ENCODE measurements at regions not wholly inside any gene's neighbourhood (a gene's known extent, or its start where the extent isn't known, plus 50 kb on each side); places are given as distances from the start of the nearest gene placed in this dataset.
A peak's percentile ranks its signal among the peaks of the same experiment; 100 is the strongest.

DNA sequence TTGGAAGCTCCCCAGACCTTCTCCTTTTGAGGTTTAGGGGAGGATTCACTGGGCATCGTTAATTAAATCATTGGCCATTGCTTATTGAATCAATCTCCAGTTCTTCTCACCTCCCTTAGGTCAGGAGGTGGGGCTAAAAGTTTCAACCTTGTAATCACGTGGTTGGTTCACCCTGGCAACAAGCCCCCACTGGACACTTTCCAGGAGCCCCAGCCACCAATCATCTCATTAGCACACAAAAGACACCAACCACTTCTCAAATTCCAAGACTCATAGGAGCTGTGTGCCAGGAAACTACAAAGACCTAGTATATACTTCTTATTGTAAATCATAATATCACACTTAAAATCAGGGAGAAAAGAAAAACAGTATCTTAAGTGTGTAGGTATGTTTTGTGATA is 94.6 kb upstream of the PLEKHA5 start:
- TF ChIP-seq CREB1 (IDR thresholded peaks at IDR 0.05; ENCODE audit: low read depth): no peak
- TF ChIP-seq EGR1 (IDR thresholded peaks at IDR 0.05): no peak
- TF ChIP-seq, protein P1, sequence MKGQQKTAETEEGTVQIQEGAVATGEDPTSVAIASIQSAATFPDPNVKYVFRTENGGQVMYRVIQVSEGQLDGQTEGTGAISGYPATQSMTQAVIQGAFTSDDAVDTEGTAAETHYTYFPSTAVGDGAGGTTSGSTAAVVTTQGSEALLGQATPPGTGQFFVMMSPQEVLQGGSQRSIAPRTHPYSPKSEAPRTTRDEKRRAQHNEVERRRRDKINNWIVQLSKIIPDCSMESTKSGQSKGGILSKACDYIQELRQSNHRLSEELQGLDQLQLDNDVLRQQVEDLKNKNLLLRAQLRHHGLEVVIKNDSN (IDR thresholded peaks at IDR 0.05): peak; percentile 30; the same call in 1 of the 2 replicates

DNA sequence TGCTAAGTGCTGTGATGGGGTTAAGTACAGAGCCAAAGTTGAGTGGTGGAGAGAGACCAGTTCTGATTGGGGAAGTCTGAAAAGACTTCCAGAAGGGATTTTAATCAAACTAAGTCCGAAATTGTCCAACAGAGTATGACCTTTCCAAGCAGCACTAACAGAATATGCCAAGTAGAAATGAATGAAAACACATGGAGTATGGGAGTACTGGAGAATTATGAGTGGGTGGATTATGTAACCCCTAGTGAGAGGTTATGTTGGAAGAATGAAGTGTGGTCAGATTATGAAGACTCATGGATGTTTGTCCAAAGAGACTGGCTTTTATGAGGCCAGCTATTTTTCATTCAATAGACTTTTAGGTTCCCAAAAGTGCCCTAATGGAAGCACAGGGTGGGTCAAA is 94.0 kb upstream of the PLEKHA5 start:
- TF ChIP-seq CREB1 (IDR thresholded peaks at IDR 0.05; ENCODE audit: low read depth) (no peak), ZBTB7A (IDR thresholded peaks at IDR 0.05; ENCODE audit: low read depth) (no peak), CEBPB (IDR thresholded peaks at IDR 0.05) (no peak), NFIC (IDR thresholded peaks at IDR 0.05) (no peak), FOXM1 (IDR thresholded peaks at IDR 0.05; ENCODE audit: borderline replicate concordance, low read depth) (no peak), RAD21 (IDR thresholded peaks at IDR 0.05; ENCODE audit: low read depth) (no peak), EGR1 (IDR thresholded peaks at IDR 0.05) (no peak), TEAD4 (IDR thresholded peaks at IDR 0.05) (no peak), EP300 (IDR thresholded peaks at IDR 0.05; ENCODE audit: borderline replicate concordance) (no peak), TCF12 (IDR thresholded peaks at IDR 0.05; ENCODE audit: low read depth) (no peak)
- TF ChIP-seq, protein P2, sequence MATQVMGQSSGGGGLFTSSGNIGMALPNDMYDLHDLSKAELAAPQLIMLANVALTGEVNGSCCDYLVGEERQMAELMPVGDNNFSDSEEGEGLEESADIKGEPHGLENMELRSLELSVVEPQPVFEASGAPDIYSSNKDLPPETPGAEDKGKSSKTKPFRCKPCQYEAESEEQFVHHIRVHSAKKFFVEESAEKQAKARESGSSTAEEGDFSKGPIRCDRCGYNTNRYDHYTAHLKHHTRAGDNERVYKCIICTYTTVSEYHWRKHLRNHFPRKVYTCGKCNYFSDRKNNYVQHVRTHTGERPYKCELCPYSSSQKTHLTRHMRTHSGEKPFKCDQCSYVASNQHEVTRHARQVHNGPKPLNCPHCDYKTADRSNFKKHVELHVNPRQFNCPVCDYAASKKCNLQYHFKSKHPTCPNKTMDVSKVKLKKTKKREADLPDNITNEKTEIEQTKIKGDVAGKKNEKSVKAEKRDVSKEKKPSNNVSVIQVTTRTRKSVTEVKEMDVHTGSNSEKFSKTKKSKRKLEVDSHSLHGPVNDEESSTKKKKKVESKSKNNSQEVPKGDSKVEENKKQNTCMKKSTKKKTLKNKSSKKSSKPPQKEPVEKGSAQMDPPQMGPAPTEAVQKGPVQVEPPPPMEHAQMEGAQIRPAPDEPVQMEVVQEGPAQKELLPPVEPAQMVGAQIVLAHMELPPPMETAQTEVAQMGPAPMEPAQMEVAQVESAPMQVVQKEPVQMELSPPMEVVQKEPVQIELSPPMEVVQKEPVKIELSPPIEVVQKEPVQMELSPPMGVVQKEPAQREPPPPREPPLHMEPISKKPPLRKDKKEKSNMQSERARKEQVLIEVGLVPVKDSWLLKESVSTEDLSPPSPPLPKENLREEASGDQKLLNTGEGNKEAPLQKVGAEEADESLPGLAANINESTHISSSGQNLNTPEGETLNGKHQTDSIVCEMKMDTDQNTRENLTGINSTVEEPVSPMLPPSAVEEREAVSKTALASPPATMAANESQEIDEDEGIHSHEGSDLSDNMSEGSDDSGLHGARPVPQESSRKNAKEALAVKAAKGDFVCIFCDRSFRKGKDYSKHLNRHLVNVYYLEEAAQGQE (IDR thresholded peaks at IDR 0.05; ENCODE audit: low read depth): no peak
- TF ChIP-seq, protein P1 (IDR thresholded peaks at IDR 0.05): no peak

DNA sequence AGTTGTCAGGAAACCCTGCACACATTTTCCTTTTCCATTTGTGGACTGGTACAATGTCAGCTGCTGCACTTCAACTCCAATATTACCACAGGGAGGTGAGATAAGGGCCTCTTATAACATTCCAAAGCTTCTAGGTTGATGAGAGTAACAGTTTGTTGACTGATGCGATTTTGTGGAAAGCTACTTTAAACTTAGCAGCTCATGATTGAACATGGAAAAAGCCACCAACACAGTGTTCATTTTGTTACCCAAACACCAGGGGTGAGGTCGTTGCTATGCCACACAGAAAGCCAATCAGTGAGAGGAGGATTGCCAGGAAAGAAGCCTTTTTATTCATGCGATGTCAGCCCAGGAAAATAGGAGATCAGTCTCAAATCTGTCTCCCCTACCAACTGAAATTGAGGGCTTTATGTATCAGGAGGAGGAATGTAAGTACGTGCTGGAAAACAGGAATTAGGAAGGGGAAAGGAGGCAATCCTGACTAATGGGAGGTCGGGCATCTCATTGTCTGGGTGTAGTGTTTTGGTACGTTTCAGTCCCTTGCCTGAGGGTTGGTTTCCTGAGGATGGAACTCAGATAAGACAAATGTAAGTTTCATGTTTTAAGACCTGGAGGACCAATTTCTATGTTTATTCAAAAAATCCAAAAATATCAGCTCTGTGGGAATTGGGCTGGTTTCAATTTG is 92.7 kb upstream of the PLEKHA5 start:
- TF ChIP-seq, protein P1 (IDR thresholded peaks at IDR 0.05): no peak
- no peak for TF ChIP-seq YY1 (IDR thresholded peaks at IDR 0.05; ENCODE audit: low read depth)
- TF ChIP-seq RAD21 (IDR thresholded peaks at IDR 0.05; ENCODE audit: low read depth): no peak
- TF ChIP-seq NFIC (IDR thresholded peaks at IDR 0.05): no peak
- no peak for TF ChIP-seq FOXM1 (IDR thresholded peaks at IDR 0.05; ENCODE audit: borderline replicate concordance, low read depth)
- no peak for TF ChIP-seq EGR1 (IDR thresholded peaks at IDR 0.05)
- no peak for TF ChIP-seq TEAD4 (IDR thresholded peaks at IDR 0.05)
- TF ChIP-seq, protein P3, sequence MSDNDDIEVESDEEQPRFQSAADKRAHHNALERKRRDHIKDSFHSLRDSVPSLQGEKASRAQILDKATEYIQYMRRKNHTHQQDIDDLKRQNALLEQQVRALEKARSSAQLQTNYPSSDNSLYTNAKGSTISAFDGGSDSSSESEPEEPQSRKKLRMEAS (IDR thresholded peaks at IDR 0.05): no peak
- TF ChIP-seq ZBTB7A (IDR thresholded peaks at IDR 0.05; ENCODE audit: low read depth): no peak
- no peak for TF ChIP-seq TAF1 (IDR thresholded peaks at IDR 0.05; ENCODE audit: low read depth)
- no peak for TF ChIP-seq CEBPB (IDR thresholded peaks at IDR 0.05)
- no peak for TF ChIP-seq EP300 (IDR thresholded peaks at IDR 0.05; ENCODE audit: borderline replicate concordance)
- TF ChIP-seq TCF12 (IDR thresholded peaks at IDR 0.05; ENCODE audit: low read depth): no peak

DNA sequence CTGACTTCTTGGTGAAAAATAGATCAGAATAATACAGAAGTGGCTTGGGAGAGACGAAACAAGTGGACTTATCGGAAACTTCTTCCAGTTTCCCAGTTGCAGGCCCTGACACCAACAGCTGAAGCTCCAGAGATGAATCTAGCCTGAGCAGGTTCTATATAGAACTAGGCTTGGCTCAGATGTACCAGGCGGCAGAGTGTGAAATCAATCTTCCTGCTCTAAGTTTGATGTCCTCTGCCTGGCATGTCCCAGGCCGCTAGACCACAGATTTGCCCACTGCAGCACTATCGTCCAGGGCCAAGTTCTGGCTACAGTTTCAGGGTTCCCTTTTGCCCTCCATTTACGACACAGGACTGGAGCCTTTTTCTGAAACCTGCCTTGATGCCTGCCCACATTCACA is 91.3 kb upstream of the PLEKHA5 start:
- TF ChIP-seq EP300 (IDR thresholded peaks at IDR 0.05; ENCODE audit: borderline replicate concordance): no peak
- TF ChIP-seq CEBPB (IDR thresholded peaks at IDR 0.05): no peak
- no peak for TF ChIP-seq NFIC (IDR thresholded peaks at IDR 0.05)
- no peak for TF ChIP-seq CREB1 (IDR thresholded peaks at IDR 0.05; ENCODE audit: low read depth)
- TF ChIP-seq TCF12 (IDR thresholded peaks at IDR 0.05; ENCODE audit: low read depth): no peak
- TF ChIP-seq FOXM1 (IDR thresholded peaks at IDR 0.05; ENCODE audit: borderline replicate concordance, low read depth): no peak

DNA sequence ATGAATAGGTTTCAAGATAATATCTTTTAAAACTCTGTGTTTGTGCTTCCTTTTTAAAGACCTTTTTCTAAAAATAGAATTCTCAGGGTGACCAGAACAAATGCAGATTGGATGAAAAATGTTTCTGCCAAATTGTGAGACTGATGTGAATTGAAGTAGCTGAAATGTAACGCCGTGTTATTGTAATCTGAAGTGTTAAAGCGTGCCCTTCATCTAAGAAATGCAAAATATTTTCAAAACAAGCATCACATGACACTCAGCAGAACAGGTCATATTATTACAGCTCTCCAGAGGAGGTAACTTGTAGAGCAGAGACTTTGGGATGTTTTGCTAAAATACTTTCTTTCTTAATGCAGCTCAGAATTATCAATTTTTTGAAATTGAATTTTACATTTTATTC is 90.0 kb upstream of the PLEKHA5 start:
- TF ChIP-seq EP300 (IDR thresholded peaks at IDR 0.05; ENCODE audit: borderline replicate concordance) (no peak), ZBTB7A (IDR thresholded peaks at IDR 0.05; ENCODE audit: low read depth) (no peak), RAD21 (IDR thresholded peaks at IDR 0.05; ENCODE audit: low read depth) (no peak), FOXM1 (IDR thresholded peaks at IDR 0.05; ENCODE audit: borderline replicate concordance, low read depth) (no peak), CEBPB (IDR thresholded peaks at IDR 0.05) (no peak), TCF12 (IDR thresholded peaks at IDR 0.05; ENCODE audit: low read depth) (no peak)
- TF ChIP-seq, protein P2 (IDR thresholded peaks at IDR 0.05; ENCODE audit: low read depth): no peak
- TF ChIP-seq, protein P1 (IDR thresholded peaks at IDR 0.05): no peak
- TF ChIP-seq, protein P3 (IDR thresholded peaks at IDR 0.05): no peak
